Amniotic epithelial cell (primary cell): ENCODE measurements at regions not wholly inside any gene's neighbourhood (a gene's known extent, or its start where the extent isn't known, plus 50 kb on each side); places are given as distances from the start of the nearest gene placed in this dataset.

Experiments
- DNase-seq: peaks from one replicate; pipeline ENCODE4 v3.0.0-alpha.2; 2010; ENCODE audit warnings: low read depth

DNA sequence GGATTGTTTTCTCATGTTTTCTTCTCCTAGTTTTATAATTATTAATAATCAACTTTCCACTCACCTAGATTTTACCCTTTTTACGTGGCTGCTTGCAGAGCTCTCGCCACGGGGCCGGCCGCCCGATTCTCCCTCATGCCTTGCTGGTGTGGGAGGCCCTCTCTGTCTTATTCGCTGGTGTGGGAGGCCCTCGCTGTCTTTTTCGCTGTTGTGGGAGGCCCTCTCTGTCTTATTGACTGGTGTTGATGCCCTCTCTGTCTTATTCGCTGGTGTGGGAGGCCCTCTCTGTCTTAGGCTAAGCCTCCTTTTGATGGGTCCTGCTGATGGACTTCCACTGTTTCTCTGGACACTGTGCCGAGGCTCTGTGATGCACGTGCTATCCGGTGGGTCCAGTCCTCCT is 161.3 kb upstream of the IRX2 start:
- no peak for DNase-seq

DNA sequence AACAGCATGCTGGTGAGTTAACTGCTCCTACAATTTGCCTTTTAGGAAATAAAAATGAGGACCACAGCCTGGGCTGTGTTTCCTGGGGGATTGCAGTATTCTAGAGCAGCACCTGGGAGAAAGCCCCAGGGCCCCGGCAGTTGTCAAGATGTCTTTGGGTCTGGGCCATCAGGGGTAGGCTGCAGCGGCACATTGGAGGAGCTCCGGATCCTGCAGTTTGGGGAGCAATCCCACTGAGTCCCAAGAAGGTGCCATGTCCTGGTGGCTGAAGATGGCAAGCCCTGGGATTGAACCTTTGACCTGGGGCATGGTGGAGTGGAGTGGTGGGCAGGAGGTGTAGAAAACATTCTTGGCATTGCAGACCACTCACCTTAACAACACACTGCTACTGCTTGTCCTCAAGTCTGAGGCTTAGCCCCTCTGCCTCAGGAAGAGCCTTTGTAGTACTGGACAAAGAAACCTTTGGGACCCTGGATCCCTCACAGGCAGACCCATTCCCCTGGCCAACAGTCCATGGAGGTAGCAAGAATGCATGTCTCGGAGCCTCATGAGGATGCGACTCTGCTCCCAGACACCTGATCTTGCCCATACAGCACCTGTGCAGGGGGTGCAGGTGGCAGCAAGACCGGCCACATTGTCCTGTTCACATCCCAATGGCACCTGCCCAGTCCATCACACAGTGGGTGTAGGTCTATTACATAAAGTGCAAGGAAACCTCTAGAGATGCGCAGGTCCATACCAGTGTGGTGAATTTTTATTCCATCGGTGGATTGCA is 159.1 kb upstream of the IRX2 start:
- DNase-seq = no peak

DNA sequence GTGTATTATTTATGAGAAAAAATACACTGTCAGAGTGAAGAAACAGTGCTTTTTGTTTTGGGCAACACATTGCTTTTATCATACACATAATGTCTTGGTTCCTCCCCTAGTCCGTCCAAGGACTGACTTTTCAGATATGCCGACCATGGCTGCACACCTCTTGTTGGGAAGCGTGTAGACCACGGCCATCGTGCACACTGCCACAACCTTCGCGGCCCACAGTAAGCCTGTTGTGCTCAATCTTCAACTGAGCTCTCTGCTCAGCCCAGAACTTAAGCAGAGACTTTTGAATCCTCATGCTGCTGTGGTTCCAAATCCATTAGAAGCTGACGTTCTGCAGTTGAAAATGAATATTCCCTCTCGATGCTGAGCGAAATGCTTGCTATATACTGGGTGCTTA is 157.6 kb upstream of the IRX2 start:
- DNase-seq = no peak

DNA sequence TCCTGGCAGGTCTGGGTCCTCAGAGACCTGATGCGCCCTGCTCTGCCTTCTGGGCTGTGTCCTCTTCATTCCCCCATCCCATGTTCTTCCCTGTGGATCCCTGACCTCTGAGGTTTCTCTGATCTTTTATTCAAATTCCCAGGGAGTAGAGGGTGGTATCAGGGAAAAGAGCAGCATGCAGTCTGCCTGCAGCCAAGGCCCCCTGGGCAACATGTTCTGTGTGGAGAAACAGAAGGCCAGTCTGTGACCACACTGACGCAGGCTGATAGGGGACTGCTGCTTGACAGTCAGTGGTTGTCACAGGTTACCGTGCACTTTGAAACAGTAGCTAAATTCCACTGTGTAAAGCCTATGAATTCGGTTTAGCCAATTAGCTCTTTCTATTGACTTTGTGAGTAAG is 156.6 kb upstream of the IRX2 start:
- DNase-seq = no peak

DNA sequence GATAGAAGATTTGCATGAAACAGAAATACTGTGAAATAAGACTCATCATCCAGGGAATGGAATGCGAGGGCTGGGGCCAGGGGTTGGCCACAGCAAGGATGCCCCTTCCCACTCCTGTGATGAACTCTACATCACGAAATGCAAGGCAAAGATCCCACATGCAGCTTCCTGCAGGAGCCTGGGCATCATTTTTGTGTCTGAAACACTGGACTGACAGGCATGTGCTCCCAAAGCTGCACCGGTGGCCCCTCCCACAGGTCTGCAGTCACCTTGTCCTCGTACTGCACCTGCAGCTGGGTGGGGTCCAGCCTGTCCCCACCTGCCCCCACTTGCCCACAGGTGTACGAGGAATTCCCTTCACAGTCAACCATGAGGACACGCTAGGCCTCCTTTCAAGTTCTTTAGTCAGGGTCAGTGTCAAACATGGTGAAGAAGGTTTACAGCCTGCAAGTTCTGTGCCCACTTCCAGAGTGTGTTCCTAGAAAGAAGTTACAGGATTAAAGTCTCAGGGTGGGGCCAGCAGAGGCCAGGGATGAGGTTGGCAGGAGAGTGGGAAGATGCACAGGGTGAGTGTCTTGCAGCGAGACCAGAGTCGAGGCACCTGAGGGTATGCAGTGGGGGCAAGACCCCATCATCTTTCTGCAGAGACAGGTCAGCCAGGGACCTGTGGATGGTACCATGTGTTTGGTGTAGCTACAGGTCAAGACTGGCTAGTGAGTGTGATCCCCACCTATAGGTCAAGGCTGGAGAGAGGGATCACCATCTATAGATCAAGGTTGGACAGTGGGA is 155.0 kb upstream of the IRX2 start:
- DNase-seq = no peak

DNA sequence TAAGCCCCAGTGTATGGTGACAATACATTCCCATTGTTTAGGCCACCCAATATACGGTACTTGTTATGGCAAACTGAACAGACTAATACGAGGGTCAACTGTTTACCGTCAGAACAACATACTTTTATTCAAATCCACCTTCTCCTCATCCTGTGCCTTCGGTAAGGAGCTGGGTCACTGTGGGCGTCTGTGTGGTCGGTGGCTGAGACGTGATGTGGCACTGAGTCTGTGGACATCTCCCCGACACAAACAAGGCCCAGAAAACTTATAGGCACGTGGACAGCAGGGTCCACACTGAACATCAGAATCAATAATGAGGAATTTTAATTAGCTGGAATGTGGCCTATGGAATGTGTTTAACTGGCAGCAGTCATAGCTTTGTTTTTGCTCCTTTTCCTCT is 154.3 kb upstream of the IRX2 start:
- no peak for DNase-seq

DNA sequence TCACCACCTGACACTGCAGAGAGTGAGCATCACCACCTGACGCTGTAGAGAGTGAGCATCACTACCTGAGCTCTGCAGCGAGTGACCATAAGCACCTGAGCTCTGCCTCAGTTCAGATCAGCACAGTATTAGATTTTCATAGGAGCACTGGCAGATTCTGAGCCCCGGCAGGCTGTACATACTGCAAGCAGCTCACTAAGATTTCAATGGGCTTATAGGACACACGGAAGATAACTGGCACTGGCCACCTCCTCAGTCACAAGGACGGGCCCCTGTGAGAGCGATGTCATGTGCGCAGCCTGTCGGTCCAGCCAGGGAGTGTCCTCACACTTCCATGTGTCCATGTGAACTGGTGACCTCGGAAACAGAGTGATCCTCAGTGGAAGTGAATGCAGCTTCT is 153.5 kb upstream of the IRX2 start:
- DNase-seq = no peak

DNA sequence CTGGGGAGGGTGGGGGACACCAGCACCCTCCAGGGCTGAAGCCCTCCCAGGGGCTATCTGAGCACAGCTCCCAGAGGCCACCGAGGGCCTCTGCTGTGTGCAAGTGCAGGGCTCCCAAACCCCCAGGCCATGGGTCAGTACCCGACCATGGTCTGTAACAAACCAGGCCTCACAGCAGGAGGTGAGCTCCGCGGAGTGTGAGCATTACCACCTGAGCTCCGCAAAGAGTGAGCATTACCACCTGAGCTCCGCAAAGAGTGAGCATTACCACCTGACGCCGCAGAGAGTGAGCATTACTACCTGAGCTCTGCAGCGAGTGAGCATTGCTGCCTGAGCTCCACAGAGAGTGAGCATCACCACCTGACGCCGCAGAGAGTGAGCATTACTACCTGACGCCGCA is 152.9 kb upstream of the IRX2 start:
- DNase-seq = no peak

DNA sequence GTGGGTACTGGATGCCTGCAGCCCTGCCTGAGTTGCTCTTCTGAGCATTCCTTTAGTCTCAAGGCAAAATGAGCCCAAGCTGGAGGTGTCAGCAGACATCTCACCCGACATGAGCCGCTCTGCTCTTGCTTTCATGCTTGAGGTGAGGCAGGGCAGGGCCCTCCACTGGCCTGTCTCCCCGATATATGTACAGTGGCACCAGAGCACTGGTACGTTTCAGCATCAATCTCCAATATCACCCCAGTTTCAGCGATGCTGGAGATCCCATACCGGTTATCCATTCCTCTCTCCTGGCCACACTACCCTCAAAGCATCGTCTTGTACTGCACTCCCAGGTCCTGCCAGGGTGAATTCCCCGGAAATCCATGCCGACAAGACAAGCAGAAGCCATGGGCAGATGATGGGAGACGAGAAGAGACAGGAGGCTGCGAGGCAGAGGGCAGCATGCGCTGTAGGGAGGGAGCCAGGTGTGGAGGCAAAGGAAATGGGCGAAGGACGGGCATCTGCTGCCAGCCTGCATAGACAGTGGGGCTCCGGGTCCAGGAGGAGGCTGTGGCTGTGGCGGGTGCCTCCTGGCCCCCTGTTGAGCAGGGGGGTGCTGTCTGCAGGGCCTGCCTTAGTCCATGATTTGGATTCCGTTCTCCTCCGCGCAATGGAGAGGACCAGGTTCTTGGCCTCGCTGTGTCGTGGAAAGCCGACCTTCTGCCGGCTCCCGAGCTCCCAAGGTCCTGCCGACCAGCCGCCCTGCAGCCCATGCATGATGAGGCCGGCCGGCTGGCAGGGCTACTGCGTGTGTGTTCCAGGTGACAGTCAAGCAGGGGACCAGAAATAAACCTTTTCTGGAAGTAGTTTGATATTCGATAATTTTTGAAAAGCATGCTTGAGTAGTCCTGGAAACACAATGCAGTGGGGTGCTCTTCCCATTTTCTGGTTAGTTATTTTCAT is 152.2 kb upstream of the IRX2 start:
- no peak for DNase-seq

DNA sequence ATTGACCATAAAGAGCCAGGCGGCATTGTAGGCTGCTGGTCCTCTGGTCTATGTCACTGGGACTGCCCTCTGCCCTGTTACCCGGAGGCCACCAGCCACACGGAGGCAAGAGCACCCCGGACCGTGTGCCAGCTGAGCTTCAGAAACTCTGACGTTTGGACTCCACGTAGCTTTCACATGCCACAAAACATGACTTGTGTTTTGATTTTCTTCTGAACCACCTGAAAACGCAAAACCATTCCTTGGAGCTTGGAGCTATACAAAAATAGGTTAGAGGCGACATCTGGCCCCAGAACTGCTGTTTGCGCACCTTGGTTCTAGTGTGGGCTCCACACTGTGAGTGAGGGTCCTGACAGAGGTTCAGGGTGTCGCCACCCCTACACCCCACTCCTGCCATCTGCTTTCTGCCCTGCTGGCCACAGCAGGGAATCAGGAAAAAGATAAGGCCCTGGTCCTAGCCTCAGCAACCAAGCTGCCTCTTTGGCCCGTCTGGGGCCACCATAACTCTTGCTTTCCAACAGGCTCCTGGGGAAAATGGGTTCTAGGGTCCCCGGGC is 151.3 kb upstream of the IRX2 start:
- no peak for DNase-seq

DNA sequence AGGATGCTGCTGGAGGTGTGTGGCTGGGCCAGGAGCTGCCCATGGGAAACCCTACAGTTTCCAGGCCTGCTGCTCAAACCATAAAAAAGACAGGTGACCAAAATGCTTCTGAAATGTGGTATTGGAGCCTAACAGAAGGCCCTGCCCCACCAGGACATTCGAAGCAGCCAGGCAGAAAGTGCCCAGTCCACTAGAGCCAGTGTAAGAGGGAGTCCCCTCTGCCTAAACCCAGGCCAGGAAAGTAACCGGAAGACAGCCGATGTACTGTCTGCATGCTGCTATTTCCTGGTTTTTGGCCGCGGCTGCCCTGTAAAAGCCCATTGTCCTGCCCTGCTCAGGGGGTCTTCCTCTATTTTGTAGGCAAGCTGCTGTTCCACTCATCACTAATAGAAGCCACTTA is 150.7 kb upstream of the IRX2 start:
- no peak for DNase-seq

DNA sequence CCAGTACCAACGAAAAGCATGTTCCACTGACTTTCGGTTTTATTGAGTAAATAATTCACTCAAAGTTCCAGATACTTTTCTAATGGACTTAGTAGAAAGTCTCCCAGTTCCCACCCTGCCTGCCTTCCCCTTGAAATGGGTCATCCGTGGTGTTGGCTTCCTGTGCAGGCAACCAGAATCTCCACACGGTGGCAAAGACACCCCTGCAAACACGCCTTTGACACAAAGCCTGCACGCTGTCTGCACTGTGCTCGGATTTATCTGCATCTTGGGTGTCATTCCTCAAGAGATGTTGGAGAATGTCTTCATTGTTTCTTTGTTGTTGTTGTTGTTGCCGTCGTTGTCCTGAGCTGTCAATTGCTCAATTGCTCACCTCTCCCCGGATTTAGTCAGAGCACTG is 150.0 kb upstream of the IRX2 start:
- DNase-seq = no peak

DNA sequence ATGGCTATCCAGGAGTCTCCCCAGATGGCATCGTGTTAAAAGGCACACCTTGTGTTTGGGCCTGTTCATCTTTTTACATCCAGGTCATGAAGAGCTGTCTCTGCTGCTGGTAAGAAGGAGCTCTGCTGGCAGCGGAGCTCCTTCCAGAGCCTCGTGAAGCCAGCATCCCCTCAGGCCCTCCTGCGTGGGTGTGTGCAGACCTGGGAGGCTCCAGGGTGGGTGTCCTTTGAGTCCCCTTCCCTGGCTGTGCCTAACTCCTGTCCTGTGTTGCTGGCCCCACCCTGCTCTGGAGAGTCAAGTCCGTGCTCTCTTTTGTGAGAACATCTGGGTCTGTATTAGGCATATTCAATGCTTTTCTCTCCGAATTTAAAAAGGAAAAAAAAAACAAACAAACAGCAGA is 149.6 kb upstream of the IRX2 start:
- no peak for DNase-seq

DNA sequence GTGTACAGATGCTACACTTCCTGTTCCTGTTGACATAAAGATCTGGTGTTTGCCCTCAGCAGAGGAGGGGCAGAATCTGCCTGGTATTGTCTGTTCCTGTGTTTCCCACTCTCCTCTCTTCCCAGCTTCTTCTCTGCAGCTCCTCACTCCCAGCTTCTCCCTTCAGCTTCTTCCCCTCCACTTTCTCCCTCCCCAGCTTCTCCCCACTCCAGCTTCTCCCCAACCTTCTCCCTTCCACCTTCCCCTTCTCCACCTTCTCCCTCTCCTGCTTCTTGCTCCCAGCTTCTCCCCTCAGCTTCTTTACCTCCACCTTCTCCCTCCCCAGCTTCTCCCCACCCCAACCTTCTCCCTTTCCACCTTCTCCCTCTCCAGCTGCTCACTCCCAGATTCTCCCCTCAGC is 148.9 kb upstream of the IRX2 start:
- DNase-seq = no peak

DNA sequence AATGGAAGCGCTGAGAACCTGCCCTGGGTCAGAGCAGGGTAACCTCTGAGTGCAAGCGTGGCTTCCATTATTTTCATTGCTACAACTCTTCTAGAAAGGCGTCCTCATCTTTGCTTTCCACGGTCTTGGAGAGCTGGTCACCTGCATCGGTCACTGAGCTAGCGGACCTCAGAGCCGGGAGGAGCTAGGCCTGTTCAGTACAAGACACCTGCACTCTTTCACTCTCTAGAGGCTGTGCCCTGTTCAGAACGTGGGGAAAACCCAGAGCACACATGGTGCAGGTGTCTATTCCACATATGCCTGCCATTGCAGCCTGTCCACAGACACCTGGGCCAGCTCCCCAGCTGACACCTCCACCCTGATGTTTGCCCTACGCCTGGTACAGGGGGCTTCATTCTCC is 147.8 kb upstream of the IRX2 start:
- DNase-seq = no peak

DNA sequence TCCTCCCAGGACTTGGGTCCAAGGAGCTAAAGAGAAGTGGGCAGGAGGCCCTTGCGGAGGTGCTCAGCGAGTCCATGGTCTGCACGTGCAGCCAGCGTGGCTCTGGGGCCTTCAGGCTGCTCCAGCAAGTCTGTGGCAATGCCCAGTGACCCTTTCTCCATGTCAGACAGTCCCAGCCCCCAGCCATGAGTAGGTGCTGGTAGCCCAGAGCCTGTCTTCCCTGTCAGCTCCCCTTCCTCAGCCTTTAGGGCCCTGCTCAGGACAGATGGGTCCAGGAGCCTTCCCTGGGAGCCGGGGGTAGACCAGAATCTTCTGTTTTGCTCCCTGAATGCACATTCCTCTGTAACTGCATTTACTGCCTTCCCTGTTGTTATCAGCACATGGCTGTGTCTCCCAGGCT is 147.2 kb upstream of the IRX2 start:
- DNase-seq = no peak

DNA sequence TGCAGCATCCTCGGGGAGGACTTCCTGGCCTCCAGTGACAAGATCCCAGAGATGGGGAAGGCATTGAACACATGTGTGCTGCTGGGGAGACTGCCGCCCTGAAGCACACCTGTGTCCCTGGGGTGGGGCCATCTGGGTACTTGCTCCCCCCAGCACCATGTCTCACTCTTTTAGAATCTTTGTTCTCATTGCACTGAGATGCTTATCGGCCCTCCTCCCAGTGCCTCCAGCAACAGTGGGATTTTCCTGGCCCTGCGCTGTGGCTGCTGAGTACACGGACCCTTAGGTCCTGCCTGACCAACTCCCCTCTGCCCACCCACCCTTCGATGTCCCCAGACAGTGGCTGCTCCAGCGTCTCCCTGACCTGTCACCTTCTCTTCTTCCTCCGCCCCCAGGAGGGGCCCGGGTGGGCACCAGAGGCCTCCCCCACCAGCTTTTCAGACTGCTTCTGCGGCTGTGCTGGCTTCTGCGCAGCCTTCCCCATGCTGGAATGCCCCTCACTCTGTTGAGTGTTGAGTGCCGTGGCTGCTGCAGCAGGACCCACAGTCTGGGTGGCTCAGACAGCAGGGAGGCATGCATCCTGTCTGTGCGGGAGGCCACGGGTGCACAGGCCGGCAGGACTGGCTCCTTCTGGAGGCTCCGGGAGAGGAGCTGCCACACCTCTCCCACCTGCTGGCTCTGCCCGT is 145.9 kb upstream of the IRX2 start:
- DNase-seq = no peak

DNA sequence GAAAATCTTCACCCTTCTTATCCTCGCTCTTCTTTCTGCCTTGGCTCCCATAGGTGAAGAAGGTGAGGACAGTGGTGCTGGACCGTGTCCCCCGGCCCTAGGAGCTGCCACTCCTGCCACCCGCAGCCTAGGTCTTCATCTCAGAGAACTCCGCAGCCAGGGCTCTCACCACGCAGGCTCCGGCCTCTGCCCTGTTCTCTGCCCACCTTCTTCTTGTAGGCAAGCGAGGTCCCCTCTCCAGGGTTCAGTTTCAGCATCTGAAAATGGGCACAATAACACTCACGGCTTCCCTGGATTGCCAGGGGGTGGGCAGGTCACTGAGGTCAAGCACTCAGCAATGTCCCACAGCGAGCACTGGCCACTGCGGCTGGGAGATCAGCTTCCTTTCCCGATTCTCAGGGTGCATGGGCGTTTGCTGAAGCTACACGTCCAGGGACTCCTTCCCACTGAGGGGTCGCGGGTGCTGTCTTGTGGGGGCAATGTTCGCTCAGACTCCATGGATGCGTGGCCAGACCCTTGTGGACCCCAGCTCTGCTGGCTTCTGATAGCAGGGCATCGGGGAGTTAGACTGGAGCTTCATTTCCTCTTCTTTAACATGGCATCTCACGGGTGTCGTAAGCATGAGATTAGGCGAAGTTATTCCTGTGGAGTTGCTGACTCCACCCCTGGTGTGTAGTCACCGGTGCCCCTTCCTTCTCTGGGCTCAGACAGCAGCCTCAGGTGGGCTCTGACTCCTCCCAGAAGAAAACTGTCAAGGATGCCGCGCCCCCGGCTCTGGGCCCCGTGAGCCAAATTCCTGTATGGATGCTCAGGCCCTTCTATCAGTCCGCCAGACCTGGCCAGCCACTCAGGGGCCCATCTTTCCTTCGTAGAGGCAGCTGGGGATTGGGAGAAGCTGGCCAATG is 145.1 kb upstream of the IRX2 start:
- no peak for DNase-seq

DNA sequence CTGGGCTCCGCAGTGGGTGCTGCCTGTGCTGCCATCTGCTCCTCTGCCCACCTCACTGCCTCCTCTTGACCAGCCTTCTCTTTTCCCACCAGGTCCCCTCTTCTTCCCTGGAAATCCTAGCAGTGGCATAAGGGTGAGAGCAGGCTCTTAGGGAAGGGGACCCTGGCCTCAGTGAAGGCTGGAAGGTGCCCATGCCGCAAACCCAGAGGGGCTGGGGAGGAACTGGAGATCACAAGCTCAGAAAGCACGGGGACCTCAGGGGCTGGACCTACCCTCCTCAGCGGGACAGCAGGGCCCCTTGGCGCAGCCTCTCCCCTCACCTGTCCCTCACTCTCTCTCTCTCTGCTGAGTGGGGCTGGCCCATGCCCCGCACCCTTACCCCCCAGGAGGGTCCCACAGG is 144.4 kb upstream of the IRX2 start:
- DNase-seq = no peak

DNA sequence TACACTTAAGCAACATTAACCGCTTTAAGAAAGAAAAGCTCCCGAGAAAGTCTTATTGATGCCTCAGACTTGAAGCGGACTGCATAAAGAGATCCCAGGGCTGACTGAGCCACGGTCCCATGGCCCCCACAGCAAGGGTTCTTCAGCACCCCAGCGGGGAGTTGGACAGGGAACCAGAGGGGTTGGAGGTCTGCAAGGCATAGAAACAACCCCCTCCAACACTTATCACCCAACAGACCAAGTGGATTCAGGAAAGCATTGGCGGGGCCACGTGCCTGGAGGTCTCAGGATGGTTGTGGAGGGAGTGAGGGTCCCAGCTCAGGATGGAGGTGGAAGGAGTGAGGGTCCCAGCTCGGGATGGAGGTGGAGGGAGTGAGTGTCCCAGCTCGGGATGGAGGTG is 143.7 kb upstream of the IRX2 start:
- no peak for DNase-seq

DNA sequence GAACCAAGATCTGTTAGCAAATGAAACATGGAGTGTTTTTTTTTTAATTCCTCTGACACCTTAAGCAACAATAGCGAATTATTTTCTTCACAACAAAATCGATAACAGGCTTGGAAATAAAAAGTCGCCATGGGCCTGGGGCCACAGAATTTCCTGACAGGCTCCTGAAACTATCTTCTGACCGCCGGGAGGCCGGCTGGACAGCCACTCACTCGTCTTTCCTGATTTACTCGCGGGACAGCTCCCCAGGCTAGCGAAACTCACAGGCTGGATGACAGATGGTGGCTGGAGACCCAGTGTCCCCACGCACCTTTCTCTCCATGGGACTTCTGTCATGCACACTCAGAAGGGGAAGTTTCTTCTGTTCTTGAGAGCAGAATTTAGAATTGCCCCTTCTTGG is 143.3 kb upstream of the IRX2 start:
- no peak for DNase-seq
